ENCODE measurements at regions not wholly inside any gene's neighbourhood (a gene's known extent, or its start where the extent isn't known, plus 50 kb on each side); places are given as distances from the start of the nearest gene placed in this dataset.
A peak's percentile ranks its signal among the peaks of the same experiment; 100 is the strongest.

DNA sequence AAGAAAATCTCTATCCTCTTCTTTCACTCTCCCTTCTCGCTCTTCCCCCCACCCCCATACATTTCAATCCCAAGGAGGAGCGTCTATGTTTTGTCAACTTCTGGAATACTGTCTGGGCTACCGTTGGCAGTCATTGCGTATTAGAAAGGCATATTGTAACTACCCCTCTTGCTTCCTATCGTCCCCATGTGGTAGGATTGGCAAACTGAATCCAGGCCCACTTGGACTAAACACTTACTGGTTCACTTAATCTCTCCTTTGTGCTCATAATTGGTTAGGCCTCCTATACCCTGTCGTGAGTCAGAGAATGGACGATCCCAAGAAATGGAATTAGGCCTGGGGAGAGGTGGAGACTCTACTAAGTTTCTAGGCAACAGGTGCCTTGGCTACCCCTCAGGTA, 68.8 kb upstream of the SLC8A3 start:
- TF ChIP-seq RNF2 (IDR thresholded peaks at IDR 0.05) (no peak), ZNF140 (CRISPR knock-in tag; IDR thresholded peaks at IDR 0.05) (no peak), EGR1 (conservative IDR thresholded peaks at IDR 0.05) (no peak), RHOXF2B (CRISPR knock-in tag; conservative IDR thresholded peaks at IDR 0.05) (no peak), CTCF (IDR thresholded peaks at IDR 0.05 in 2 of 3, conservative IDR thresholded peaks at IDR 0.05 in 1 of 3; ENCODE audit: insufficient read depth in 2 of 3, low read depth in 1 of 3, low read length in 3 of 3) (peak; percentile 60 to 76 (median 64); a peak in 5 of 6 replicates)
- TF ChIP-seq, protein P1, sequence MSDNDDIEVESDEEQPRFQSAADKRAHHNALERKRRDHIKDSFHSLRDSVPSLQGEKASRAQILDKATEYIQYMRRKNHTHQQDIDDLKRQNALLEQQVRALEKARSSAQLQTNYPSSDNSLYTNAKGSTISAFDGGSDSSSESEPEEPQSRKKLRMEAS (CRISPR knock-in tag; IDR thresholded peaks at IDR 0.05): no peak

All from K562 (cell line).